GM18505 (cell line): ENCODE measurements at regions not wholly inside any gene's neighbourhood (a gene's known extent, or its start where the extent isn't known, plus 50 kb on each side); places are given as distances from the start of the nearest gene placed in this dataset.

ENCODE experiments used
- ATAC-seq: cut with Tn5 transposase; IDR thresholded peaks from one replicate; pipeline ENCODE4 v1.9.1; 2021; ENCODE audit not compliant: unreplicated experiment
- POLR2A ChIP-seq: IDR thresholded peaks from 4 replicates; pipeline ENCODE4 v1.6.1; 2011; ENCODE audit warnings: borderline replicate concordance; ENCODE audit not compliant: insufficient read depth, insufficient read length; ENCODE audit errors: extremely low read depth

GRCh38 chr6:112984899-112985298, 637.8 kb downstream of the RFPL4B start:
- ATAC-seq: no peak
- TF ChIP-seq POLR2A: no peak

- ATAC-seq: no peak
- no peak for TF ChIP-seq POLR2A
These were observed 639.2 kb downstream of the RFPL4B start for GRCh38 chr6:112986321-112986720.

- ATAC-seq: no peak
- TF ChIP-seq POLR2A: no peak
These were observed 641.6 kb downstream of the RFPL4B start for GRCh38 chr6:112988748-112989147.

- TF ChIP-seq POLR2A: no peak
- ATAC-seq: no peak
These were observed 643.8 kb downstream of the RFPL4B start for GRCh38 chr6:112990971-112991370.

- no peak for TF ChIP-seq POLR2A
- ATAC-seq: no peak
These were observed 644.8 kb downstream of the RFPL4B start for GRCh38 chr6:112991912-112992311.

GRCh38 chr6:112997421-112998085, 650.4 kb downstream of the RFPL4B start:
- no peak for TF ChIP-seq POLR2A

GRCh38 chr6:113004054-113004453, 656.9 kb downstream of the RFPL4B start:
- no peak for TF ChIP-seq POLR2A
- no peak for ATAC-seq

More at GRCh38 chr6:112997421-112998085, 650.4 kb downstream of the RFPL4B start:
- no peak for ATAC-seq

- no peak for ATAC-seq
- TF ChIP-seq POLR2A: no peak
These were observed 657.5 kb downstream of the RFPL4B start for GRCh38 chr6:113004470-113005270.

GRCh38 chr6:113006494-113006893, 659.4 kb downstream of the RFPL4B start:
- no peak for TF ChIP-seq POLR2A

GRCh38 chr6:113009682-113010081, 662.6 kb downstream of the RFPL4B start:
- no peak for TF ChIP-seq POLR2A
- no peak for ATAC-seq

More at GRCh38 chr6:113006494-113006893, 659.4 kb downstream of the RFPL4B start:
- no peak for ATAC-seq

- TF ChIP-seq POLR2A: no peak
- ATAC-seq: no peak
These were observed 663.3 kb downstream of the RFPL4B start for GRCh38 chr6:113010196-113010989.

- no peak for TF ChIP-seq POLR2A
- ATAC-seq: no peak
These were observed 664.3 kb downstream of the RFPL4B start for GRCh38 chr6:113011389-113011788.

- TF ChIP-seq POLR2A: no peak
- no peak for ATAC-seq
These were observed 664.7 kb downstream of the RFPL4B start for GRCh38 chr6:113011801-113012200.

GRCh38 chr6:113015249-113015648, 668.1 kb downstream of the RFPL4B start:
- ATAC-seq: no peak

GRCh38 chr6:113017353-113017752, 670.2 kb downstream of the RFPL4B start:
- TF ChIP-seq POLR2A: no peak
- no peak for ATAC-seq

More at GRCh38 chr6:113015249-113015648, 668.1 kb downstream of the RFPL4B start:
- TF ChIP-seq POLR2A: no peak
